ENCODE measurements at regions not wholly inside any gene's neighbourhood (a gene's known extent, or its start where the extent isn't known, plus 50 kb on each side); places are given as distances from the start of the nearest gene placed in this dataset.

GRCh38 chr5:124330595-124331220 lies 415.7 kb downstream of the ZNF608 start:
- no peak for TF ChIP-seq CTCF (IDR thresholded peaks at IDR 0.05)
- TF ChIP-seq POLR2A (IDR thresholded peaks at IDR 0.05): no peak
